Hematopoietic multipotent progenitor cell treated with erythropoietin and hydrocortisone succinate and interleukin-3 and kit ligand, for 8 days (in vitro differentiated cells): ENCODE measurements at regions not wholly inside any gene's neighbourhood (a gene's known extent, or its start where the extent isn't known, plus 50 kb on each side); places are given as distances from the start of the nearest gene placed in this dataset.
"Not testable (repeated sequence)": the region's sequence is repeated elsewhere in the genome, so short reads cannot be mapped to it uniquely, and the experiment has no call there.

ENCODE experiments used
- DNase-seq: peaks from one replicate; pipeline ENCODE4 v3.0.0-alpha.2; 2015

- no peak for DNase-seq
Observed at GRCh38 chr7:81025360-81025759, 106.5 kb upstream of the SEMA3C start.

DNA sequence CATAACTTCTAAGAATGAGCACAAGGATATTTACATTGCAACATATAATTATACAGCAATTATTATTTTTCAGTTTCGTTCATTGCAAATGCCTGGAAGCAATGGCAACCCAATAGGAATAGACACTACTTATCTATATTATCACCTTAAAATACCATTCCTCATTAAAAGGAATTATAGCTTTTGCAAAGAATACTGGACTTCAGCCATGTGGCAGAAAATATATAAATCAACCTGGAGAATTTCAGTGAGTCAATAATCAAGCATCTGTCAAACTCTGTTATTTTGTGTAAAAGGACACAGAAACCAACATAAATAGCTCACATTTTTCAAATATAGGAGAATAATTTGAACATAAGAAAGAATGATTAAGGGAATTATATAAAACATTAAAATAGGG is 96.1 kb upstream of the SEMA3C start:
- DNase-seq: no peak

- no peak for DNase-seq
Observed at GRCh38 chr7:81014266-81014665, 95.4 kb upstream of the SEMA3C start.

DNA sequence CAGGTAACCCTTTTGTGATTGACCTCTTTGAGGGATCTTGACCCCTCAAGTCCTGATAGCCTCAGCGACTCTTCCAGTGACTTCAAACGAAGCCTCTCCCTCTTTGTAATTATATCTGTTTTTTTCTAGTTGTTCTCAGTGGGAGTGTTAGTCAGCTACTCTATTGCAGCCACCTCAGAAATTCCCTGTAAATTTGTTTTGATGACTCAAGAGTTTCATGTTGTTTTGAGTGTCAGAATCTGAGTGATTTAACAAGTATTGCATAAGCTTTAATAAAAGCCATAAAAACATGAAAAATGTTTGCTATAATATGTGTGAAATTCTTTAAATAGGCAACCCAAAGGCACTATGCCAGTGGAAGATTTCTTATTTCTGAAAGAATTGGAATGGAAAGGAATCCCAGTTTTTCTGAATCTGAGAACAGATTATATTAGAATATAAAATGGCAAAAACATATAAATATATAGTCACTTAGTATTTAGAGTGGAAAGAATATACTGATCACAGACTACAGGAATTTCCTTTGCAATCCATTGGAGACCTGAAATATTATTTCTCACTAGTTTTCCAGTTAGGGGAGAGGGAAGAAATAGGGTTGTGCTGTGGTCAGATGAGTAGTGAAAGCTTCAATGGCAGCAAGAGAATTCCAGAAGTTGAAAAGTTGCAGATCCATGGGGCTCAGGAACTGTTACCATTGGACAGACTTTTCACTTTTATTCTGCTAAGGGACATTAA is 94.4 kb upstream of the SEMA3C start:
- no peak for DNase-seq

DNA sequence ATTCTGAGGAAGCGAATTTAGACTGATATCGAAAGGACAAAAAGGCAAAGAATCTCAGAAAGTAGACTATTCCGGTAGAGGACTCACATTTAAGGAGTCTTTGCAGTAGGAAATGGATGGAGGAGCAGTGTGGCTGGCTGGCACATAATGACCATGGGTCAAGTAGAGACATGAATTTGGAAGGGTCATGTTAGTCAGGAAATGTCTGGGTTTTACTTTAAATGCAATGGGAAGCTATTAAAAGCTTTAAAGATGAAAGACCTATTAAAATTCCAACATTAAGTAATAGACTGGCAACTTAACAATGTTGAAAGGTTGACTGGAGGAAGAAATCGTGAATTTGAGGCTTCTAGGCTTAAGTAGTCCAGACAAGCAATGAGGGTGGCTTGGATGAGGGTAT is 90.0 kb upstream of the SEMA3C start:
- DNase-seq: no peak

DNA sequence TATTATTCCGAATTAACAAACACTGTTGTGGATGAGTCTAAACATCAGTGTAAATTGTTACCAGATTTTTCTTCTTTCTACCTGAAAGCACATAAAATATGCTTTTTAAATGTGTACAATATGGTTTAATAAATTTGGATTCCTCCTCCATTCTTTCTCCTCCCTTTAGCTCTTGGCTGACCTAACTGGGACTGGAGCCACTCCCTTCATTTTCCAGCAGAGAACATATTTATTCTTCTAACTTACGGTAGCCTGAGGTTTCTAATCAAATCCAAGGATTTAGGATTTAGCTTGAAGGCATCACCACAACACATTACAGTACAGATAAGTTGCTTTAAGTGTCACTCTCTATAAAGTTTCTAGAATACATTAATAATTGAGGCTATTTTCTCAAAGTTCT is 88.2 kb upstream of the SEMA3C start:
- no peak for DNase-seq

DNA sequence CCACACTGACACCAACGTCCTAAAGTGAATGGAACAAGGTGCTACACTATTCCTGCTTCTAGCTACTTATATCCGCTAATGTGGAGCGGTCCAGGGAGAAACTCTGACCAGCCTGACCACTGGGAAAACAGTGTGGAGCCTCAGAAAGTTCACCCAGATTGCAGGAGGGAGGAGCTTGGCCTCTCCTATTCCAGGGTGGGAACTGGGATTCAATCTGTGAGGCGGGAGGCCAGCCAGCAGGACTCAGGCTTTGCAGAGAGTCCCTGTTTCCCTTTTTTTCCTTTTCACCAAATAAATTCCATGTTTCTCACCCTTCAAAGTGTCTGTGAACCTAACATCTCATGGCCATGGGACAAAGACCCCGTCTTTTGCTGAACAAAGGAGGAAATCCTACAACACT is 86.4 kb upstream of the SEMA3C start:
- no peak for DNase-seq

GRCh38 chr7:81004098-81004497 is 85.2 kb upstream of the SEMA3C start:
- no peak for DNase-seq

- DNase-seq: no peak
Observed at GRCh38 chr7:81003326-81003725, 84.5 kb upstream of the SEMA3C start.

DNA sequence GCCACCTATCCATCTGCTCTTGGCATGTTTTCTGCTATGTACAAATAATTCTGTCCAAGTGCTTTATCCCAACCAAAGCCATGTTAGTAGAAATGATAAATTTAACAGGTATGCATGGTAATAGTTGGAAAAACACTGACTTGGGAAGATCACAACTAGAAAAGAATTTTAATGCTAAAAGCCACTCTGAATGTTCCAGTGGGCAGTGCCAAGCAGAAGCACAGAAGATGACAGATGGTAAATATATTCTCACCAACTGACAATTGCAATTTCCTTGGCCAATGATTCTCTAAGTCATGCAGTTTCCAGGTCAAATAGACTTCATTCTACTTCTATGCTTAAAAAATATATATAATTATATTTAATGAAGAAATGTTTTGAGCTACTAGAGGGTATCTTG is 83.6 kb upstream of the SEMA3C start:
- no peak for DNase-seq

DNA sequence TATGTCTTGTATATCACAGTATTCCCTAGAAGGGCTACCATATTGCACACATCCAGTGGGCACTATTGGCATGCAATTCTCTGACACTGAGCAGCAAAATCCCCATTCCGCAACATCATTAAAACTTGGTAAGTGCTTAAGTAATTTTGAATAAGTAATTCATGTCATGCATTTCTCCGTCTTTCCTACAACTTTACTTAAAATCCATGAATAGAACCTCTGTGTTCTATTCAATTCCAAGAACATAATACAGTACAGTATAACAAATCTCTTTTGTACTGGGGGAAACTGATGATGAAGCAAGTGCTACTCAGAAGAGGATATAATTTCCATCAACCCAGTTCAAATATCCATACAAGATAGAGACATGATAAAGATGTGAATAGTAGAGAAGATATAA is 80.9 kb upstream of the SEMA3C start:
- DNase-seq: no peak

DNA sequence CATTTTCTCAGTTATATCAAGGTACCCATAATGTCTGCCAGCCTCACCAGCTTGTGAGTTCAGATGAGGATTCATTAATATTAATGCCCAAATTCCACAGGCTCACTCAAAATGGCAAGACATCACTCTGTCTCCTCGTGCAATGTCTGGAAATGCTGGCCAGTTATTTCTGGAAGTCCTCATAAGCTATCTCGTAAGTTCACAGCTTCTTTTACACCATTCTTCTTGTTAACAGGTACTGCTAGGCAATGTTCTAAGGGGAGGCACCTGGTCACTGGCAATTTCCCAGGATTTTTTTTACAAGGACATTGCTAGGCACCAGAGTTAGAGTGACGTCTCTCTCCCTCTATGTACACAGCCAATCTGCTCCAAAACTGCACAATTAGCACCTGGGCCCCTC is 80.2 kb upstream of the SEMA3C start:
- DNase-seq: no peak

GRCh38 chr7:80997841-80998240 is 79.0 kb upstream of the SEMA3C start:
- no peak for DNase-seq

DNA sequence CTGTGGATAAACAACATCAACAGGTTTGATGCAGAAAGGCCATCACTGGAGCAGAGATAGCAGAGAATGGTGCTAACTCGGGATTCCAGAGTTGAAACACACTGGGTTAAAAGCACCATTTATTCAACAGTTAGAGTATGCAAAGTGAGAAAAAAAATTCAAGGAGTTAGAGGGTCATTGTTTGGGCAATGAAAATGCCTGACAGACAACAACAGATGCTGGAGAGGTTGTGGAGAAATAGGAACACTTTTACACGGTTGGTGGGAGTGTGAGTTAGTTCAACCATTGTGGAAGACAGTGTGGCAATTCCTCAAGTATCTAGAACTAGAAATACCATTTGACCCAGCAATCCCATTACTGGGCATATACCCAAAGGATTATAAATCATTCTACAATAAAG is 77.4 kb upstream of the SEMA3C start:
- DNase-seq: not testable (repeated sequence)

DNA sequence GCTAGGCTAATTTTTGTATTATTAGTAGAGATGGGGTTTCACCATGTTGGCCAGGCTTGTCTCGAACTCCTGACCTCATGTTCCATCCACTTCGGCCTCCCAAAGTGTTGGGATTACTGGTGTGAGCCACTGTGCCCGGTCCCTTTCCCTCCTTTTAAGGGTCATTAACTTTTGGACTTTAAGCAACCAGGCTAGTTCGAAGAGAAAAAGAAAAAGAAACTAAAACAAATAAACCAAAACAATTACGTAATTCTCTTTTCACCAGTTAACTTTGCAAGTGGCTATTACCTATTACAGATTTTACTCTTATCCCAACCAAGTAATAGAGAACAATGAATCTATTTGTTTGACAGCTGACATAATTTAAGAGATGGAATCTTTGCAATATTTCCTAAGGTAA is 72.8 kb upstream of the SEMA3C start:
- DNase-seq: no peak

GRCh38 chr7:80984619-80985018 is 65.8 kb upstream of the SEMA3C start:
- no peak for DNase-seq

GRCh38 chr7:80981405-80981804 is 62.6 kb upstream of the SEMA3C start:
- no peak for DNase-seq

- no peak for DNase-seq
Observed at GRCh38 chr7:80977751-80978150, 58.9 kb upstream of the SEMA3C start.

DNA sequence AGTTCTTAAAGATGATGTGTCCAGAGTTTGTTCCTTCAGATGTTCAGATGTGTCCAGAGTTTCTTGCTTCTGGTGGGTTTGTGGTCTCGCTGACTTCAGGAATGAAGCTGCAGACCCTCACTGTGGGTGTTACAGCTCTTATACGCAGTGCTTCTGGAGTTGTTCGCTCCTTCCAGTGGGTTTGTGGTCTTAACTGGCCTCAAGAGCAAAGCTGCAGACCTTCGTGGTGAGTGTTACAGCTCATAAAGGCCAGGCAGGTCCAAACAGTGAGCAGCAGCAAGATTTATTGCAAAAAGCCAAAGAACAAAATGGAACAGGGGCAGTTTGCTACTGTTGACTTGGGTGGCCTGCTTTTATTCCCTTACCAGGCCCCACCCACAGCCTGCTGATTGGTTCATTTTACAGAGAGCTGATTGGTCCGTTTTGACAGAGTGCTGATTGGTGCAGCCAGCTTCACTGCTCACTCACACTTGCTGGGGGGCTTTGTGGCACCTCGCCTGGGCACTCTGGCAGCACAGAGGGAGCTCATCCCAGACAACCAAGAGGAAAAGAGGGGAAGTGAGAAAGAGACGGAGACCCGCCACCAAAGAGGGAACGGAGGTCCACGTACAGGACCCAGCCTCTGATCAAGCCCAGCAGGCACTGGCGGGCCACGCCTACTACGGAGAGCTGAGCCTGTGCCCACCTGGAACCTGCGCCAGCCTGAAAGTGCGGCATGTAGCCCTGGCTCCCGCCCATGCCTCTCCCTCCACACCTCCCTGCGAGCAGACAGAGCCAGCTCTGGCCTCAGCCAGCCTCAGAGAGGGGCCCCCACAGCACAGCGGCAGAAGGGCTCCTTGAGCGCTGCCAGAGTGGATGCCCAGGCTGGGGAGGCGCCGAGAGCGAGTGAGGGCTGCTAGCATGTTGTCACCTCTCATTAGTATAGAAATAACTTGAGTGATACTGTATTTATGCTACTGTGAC is 55.8 kb upstream of the SEMA3C start:
- no peak for DNase-seq

DNA sequence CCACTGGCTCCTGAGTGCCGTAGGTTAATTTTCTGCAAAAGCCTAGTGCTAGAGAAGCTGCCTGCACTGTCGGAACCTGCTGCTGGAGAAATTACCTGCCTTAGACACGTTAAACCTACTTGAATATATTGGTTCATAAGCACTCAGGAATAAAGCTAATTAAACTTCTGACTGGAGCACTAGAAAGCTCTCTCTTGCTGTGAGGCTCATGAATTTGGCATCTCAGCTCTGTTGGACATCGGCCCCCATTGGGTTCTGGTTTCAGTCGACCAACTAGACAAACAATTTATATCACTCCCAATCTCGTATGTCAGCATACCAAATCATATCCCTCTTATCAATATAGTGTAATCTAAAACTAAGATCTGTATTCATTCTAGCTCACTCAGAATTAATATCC is 52.4 kb upstream of the SEMA3C start:
- DNase-seq: no peak
